ENCODE measurements at regions not wholly inside any gene's neighbourhood (a gene's known extent, or its start where the extent isn't known, plus 50 kb on each side); places are given as distances from the start of the nearest gene placed in this dataset.
"Not testable (repeated sequence)": the region's sequence is repeated elsewhere in the genome, so short reads cannot be mapped to it uniquely, and the experiment has no call there.

DNA sequence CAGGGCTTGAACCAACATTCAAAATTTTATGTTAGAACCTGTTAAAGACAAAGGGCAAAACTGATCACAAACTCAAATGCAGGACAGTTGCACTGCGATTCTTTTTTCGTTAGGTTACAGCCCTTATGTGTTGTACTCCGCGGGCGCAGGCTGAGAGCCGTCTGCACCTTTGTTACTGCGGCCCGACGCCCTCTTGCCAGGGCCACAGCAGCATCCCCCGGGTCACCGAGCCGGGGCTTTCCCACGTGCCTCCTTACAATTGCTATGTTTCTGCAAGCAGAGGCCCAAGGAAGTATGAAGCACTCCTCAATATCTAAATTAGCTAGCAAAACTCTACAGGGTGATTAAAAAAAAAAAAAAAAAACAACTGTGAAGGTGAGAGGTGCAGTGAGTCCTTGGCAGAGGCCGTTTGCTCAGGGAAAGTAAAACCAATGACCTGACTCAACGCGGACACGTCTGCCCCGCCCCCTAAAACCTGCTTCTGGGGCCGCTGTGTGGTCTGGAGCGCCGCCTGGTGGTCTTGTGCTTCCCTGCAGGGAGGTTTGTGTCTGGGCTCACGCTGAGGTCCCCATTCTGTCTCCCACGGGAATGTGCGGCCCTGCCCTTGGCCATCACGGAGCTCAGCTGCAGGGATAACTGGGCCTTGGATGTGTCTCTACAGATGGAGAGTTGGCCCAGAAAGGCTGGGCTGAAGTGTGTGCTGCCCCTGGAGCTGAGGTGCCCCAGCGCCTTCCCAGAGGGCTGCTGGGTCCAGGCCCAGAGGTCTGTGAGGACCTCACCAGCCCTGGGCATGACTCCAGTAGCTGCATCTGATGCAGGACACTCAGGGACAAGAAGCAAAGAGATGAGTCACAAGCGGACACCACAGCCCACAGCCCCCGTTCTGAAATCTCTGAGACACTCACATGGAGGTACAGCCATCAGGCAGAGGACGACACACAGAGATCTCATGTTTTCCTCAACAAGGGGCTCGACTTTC lies 418.5 kb downstream of the TMEM121 start:
- TF ChIP-seq, protein P1, sequence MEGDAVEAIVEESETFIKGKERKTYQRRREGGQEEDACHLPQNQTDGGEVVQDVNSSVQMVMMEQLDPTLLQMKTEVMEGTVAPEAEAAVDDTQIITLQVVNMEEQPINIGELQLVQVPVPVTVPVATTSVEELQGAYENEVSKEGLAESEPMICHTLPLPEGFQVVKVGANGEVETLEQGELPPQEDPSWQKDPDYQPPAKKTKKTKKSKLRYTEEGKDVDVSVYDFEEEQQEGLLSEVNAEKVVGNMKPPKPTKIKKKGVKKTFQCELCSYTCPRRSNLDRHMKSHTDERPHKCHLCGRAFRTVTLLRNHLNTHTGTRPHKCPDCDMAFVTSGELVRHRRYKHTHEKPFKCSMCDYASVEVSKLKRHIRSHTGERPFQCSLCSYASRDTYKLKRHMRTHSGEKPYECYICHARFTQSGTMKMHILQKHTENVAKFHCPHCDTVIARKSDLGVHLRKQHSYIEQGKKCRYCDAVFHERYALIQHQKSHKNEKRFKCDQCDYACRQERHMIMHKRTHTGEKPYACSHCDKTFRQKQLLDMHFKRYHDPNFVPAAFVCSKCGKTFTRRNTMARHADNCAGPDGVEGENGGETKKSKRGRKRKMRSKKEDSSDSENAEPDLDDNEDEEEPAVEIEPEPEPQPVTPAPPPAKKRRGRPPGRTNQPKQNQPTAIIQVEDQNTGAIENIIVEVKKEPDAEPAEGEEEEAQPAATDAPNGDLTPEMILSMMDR (IDR thresholded peaks at IDR 0.05; ENCODE audit: low read depth, low read length), result peak; percentile 20; the same call in 1 of the 2 replicates
- no peak overlapping the region for H3K4me3 ChIP-seq (ENCODE audit: low read depth, low read length)

GRCh38 chr14:105945896-105946295 lies 419.5 kb downstream of the TMEM121 start:
- no peak overlapping the region for H3K4me3 ChIP-seq (ENCODE audit: low read depth, low read length)
- TF ChIP-seq, protein P1 (IDR thresholded peaks at IDR 0.05; ENCODE audit: low read depth, low read length), result no peak

DNA sequence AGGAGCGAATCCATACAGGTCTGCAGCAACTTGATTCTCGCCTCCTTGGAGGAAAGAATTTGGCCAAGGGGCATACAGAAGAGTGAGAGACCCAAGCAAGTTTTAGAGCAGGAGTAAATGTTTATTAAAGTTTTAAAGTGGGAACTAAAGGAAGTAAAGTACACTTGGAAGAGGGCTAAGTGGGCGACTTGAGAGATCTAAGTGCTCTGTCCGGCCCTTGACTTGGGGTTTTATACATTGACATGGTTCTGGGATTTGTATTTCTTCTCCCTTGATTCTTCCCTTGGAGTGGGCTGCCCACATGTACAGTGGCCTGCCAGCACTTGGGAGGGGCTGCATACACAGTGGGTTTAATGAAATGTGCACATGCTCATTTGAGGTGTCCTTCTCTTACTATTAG lies 421.2 kb downstream of the TMEM121 start:
- TF ChIP-seq, protein P1 (IDR thresholded peaks at IDR 0.05; ENCODE audit: low read depth, low read length), result no peak
- no peak overlapping the region for H3K4me3 ChIP-seq (ENCODE audit: low read depth, low read length)

- not testable (repeated sequence) for H3K4me3 ChIP-seq (ENCODE audit: low read depth, low read length)
Observed at GRCh38 chr14:105948955-105949354, 422.6 kb downstream of the TMEM121 start.

DNA sequence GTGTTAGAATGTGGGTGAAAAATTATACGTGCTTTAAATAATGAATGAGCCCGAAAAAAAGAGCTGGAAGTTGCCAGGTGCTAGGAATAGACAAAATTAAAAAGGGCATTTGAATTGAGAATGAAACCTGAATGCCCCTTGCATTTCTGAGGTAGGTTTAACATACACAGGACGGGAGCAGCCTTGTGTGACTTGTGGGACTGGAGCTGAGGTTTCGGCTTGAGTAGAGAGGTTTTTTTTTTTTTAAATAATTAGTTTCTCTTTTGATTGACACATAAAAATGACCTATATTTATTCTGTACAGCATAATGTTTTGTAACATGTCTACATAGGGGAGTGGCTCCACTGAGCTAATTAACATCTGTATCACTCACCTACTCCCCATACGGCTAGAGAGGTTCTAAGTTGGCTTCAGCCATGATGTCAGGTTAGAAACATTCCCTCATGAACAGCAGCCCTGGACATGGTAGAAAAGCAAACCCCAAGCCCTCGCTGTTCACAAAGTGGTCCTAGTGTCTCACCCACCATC lies 424.0 kb downstream of the TMEM121 start:
- H3K4me3 ChIP-seq (ENCODE audit: low read depth, low read length), result not testable (repeated sequence)

GRCh38 chr14:105951399-105951798 lies 425.0 kb downstream of the TMEM121 start:
- TF ChIP-seq, protein P1 (IDR thresholded peaks at IDR 0.05; ENCODE audit: low read depth, low read length), result no peak
- no peak overlapping the region for H3K4me3 ChIP-seq (ENCODE audit: low read depth, low read length)

- no peak overlapping the region for H3K4me3 ChIP-seq (ENCODE audit: low read depth, low read length)
- TF ChIP-seq, protein P1 (IDR thresholded peaks at IDR 0.05; ENCODE audit: low read depth, low read length), result no peak
Observed at GRCh38 chr14:105952222-105952621, 425.8 kb downstream of the TMEM121 start.

- H3K4me3 ChIP-seq (ENCODE audit: low read depth, low read length), result no peak overlapping the region
- TF ChIP-seq, protein P1 (IDR thresholded peaks at IDR 0.05; ENCODE audit: low read depth, low read length), result no peak
Observed at GRCh38 chr14:105952826-105953225, 426.4 kb downstream of the TMEM121 start.

- H3K4me3 ChIP-seq (ENCODE audit: low read depth, low read length), result not testable (repeated sequence)
Observed at GRCh38 chr14:105961625-105962024, 435.2 kb downstream of the TMEM121 start.
